ENCODE measurements at regions not wholly inside any gene's neighbourhood (a gene's known extent, or its start where the extent isn't known, plus 50 kb on each side); places are given as distances from the start of the nearest gene placed in this dataset.
"Not testable (repeated sequence)": the region's sequence is repeated elsewhere in the genome, so short reads cannot be mapped to it uniquely, and the experiment has no call there.

DNA sequence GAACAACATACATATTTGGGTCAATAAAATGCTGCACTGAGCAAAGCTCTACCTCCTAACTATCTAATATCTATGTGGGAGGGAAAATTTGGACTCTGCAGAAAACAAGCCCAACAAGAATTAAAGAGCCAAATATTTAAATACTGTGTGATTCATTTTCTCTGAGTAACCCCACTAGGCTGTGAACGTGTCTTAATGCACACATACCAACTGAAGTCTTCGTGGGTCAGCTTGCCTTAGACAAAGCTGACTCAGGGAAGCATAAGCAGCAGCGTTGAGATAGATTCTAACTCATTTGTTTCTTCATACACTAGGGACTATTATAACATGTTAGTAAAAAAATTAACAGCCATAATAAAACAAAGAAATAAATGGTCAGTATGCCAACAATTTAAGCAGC lies 114.3 kb downstream of the GJA1 start:
- DNase-seq = no peak

DNA sequence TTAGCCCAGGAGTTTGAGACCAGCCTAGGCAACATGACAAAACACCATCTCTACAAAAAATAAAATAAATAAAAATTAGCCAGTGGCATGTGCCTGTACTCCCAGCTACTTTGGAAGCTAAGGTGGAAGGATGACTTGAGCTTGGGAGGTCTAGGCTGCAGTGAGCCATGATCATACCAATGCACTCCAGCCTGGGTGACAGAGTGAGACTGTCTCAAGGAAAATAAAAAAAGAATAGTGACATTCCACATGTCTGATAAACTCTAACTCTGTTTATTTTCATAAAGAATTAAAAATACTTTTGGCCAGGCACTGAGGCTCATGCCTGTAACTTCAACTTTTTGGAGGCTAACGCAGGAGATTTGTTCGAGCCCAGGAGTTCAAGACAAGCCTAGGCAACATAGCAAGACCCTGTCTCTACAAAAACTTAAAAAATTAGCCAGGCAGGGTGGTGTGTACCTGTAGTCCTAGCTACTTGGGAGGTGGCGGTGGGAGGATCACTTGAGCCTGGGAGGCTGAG lies 115.1 kb downstream of the GJA1 start:
- no peak for DNase-seq

GRCh38 chr6:121555201-121555600 lies 119.8 kb downstream of the GJA1 start:
- DNase-seq = no peak

- DNase-seq = not testable (repeated sequence)
These were observed 120.7 kb downstream of the GJA1 start for GRCh38 chr6:121556149-121556548.

DNA sequence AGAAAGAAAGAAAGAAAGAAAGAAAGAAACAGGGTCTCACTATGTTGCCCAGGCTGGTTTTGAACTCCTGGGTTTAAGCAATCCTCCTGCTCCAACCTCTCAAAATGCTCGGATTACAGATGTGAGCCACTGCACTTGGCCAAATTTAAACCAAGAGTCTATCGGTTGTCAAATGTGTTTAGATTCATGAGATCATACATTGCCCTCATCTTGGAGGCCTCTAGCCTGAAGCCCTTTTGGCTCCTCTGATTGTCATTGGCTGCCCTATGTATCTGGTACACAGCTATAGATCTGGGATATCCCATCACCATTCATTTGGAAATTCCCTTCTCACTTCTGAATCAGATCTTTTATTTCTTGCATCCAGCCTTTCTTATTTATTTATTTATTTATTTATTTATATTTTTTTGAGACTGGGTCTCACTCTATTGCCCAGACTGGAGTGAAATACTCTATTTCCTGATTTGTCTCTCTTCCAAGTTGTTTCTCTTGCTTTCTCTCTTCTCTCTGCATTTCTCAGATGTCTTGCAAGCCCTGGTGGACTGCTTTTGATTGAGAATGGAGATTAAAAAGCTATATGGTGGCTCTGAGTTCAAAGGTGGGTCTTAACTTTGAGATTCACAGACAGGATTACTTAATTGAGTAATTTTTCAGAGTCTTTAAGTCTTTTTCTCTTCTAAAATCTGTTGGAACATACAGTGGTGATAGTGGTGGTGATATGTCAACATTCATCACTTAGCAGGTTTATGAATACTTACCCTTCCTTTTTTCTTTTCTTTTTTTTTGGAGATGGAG lies 121.9 kb downstream of the GJA1 start:
- no peak for DNase-seq

- no peak for DNase-seq
These were observed 124.3 kb downstream of the GJA1 start for GRCh38 chr6:121559611-121560269.

DNA sequence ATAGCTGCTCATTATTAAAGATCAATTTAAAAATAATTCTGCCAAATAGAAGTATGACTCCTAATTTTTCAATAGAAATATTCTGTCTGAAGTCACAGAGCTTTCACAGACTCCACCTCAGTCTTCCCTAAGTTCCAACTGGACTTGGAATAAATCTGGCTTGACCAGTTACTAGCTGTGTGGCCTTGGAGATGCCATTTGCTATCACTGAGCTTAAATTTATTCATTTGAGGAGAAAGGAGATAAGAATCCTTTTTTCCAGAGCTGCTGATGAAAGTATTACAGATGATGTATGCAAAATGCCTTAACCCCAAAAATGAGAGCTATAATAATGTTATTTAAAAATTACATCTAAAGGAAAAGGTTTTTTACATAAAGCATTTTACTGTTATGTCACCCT lies 125.0 kb downstream of the GJA1 start:
- no peak for DNase-seq

- DNase-seq = no peak
These were observed 127.8 kb downstream of the GJA1 start for GRCh38 chr6:121563286-121563685.

- DNase-seq = not testable (repeated sequence)
These were observed 129.1 kb downstream of the GJA1 start for GRCh38 chr6:121564529-121564928.

- no peak for DNase-seq
These were observed 136.0 kb downstream of the GJA1 start for GRCh38 chr6:121571455-121571854.

DNA sequence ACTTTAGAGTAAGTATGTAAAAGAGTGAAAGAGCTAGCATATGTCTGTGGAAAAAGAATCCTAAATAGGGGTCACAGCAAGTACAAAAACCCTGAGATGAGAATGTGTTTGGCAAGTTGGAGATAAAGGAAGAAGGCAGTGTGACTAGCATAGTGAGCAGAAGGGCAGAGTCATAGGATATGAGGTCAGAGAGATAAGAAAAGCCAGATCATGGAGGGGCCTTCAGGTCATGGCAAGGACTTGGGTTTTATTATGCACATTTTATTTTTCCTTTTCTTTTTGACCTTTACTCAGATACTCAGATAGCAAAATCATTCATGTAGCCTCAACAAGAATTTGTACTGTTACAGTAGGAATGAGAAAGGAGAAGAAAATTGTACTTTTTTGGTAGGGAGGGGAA lies 138.0 kb downstream of the GJA1 start:
- DNase-seq = no peak

- no peak for DNase-seq
These were observed 142.8 kb downstream of the GJA1 start for GRCh38 chr6:121578216-121578615.

DNA sequence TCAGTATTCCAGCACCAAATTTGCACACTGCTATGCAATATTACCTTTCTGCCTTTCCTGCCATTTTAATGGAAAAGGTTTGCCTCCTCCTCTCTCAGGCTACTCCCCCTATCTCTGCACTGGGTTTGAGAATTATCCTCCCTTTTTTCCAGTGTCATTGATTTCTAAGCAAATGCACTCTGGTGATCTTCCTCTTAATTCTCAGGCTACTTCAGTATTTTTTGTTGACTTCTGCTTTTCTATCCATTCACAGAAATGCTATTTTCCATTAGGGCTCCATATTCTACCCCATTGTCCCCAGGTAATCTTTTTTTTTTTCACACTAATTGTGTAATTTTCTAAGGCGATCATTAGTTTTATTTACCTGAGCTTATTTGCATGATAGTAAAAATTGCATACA lies 144.0 kb downstream of the GJA1 start:
- DNase-seq = no peak

DNA sequence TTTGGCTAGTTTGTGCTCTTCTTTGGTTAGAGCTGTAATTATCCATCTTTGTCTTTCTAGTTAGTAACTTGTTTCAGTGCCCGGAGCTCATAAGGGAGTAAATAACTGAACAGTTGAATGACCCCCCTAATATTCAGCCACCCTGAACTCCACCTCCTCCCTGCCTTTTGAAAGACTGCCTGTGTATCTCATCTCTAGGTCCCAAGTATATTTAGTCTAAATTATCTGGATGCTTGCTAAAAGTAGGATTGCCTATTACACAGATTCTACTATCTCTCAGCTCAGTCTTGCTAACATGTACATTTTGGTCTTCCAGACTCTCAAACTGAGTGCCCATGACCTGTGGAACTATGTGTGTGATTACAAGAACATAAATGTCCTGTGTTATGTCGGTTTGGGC lies 145.9 kb downstream of the GJA1 start:
- DNase-seq = no peak

DNA sequence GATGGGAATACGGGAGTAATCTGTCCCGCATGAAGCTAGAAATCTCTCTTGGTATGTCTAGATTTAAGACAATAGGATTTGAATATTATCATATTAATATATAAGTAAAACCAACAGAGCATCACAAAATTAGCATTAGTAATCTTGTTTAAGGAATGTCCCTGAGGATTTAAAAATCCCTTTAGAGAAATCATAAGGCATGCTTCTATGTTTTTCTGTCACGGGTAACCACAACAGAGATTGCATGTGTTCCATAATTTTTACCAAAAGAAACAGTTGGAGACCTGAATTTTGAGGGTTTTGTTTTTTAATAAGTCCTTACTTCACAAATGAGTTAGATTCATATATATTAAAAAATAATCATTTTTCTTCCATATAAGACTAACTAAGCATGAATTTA lies 146.8 kb downstream of the GJA1 start:
- no peak for DNase-seq

DNA sequence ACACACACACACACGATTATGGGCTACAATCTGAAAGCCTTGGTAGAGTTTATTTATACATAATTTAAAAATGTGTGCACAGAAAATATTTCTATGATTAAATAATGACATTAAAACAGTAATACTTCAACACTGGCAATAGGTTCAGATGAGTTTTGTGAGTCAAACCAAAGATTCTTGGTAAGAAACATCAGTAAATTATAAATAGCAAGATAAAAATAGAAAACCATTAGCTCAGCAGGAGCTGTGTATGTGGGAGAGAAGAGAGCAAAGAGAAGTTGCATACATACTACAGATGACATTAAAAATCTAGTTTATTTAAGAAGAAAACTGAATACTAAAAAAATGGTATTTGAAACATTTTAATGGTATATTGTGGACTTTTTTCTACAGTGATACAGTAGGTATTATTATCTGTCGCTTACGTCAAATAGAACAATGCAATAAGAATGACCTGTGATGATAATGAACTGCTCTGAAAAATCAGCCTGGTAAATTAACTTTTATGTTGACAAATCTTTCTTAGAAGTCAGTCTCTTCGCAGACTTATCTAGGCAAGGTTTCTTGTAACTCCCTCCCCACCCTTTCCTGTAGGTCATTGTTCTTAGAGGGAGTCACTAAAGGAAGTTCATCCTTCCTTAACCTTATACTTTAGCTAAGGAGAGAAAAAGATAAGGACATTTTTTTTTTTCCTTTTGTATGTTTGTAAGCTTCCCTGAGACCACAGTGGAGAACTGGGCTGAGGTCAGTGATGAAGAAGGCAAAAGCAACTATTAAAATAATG lies 149.3 kb downstream of the GJA1 start:
- DNase-seq = no peak

GRCh38 chr6:121590438-121590837 lies 155.0 kb downstream of the GJA1 start:
- no peak for DNase-seq

- DNase-seq = no peak
These were observed 155.5 kb downstream of the GJA1 start for GRCh38 chr6:121590916-121591315.

GRCh38 chr6:121592261-121592935 lies 157.0 kb downstream of the GJA1 start:
- no peak for DNase-seq

DNA sequence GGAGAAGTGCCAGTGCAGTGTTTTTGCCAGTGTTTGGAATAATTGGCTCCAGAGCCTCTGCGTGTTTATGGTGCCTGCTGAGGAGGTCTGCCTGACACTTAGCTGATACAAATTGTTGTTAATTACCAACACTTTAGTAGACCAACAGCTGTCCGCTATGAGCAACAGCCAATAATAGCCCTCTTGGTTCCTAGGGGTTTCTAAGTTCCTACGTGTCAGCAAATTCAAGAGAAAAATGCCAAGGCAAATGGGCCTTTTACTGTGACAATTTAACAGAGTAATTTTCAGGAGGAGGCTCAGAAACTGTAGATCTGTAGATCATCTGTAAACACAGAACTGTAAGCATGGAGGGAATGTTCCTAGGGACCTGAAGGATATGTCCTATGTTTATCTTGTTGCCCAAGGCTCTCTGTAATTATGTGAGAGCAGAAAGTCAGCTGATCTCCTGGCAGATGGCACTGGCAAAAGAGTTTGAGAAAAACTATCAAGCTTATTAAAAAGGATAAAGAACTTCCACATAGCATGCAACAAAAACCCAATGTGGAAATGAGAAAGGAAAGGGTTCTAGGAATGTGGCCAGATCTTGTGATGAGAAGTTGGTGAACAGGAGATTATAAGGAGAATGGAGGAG lies 157.7 kb downstream of the GJA1 start:
- DNase-seq = no peak

DNA sequence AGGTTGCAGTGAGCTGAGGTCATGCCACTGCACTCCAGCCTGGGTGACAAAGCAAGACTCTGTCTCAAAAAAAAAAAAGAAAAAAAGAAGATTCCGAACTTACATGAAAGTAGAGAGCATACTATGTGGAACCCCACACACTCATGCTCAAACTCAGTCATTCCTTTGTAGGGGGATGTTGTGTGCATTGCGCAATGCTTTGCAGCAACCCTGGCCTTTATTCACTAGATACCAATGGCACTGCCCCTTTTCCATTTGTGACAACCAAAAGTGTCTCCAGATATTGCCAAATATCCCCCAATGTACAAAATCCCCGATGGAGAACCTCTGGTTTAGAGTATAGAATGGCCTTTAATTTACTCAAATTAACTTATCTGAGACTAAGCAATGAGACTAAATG lies 158.6 kb downstream of the GJA1 start:
- DNase-seq = no peak

DNA sequence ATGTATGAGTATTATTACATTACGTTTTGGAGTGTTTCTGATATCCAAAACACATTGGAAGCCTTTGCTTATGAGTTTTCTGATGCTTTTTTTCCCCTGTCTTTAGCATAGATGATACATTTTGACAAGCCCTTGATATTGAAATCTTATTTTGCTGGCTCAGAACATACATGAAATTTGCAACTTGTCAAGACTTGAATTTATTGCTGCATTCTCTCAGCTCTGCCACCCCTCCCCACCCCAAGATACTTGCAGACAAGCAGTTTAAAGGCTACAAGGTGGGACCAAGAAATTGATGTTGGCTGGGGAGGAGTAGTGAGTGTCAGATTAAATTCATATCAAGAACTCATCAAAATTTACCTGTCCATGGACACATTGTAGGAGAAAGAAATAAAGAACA lies 160.2 kb downstream of the GJA1 start:
- DNase-seq = no peak

All from occipital lobe (tissue), 1 donor.